Mesendoderm (in vitro differentiated cells): ENCODE measurements at regions not wholly inside any gene's neighbourhood (a gene's known extent, or its start where the extent isn't known, plus 50 kb on each side); places are given as distances from the start of the nearest gene placed in this dataset.

Experiments
- DNase-seq: peaks from one replicate; pipeline ENCODE4 v3.0.0; 2013
- H2AK5ac ChIP-seq: 2 replicates; pipeline ENCODE4 v1.6.1; 2013; ENCODE audit warnings: low read length, inconsistent platforms
- H2BK120ac ChIP-seq: 2 replicates; pipeline ENCODE4 v1.6.1; 2013; ENCODE audit warnings: low read depth, mild to moderate bottlenecking, low read length, moderate library complexity, mixed read lengths
- H2BK15ac ChIP-seq: replicated peaks from 2 replicates; pipeline ENCODE4 v1.6.1; 2013; ENCODE audit warnings: low read depth, mild to moderate bottlenecking, moderate library complexity
- H2BK5ac ChIP-seq: 2 replicates; pipeline ENCODE4 v1.6.1; 2013; ENCODE audit warnings: low read length, inconsistent platforms
- H3K18ac ChIP-seq: 2 replicates; pipeline ENCODE4 v1.6.1; 2013; ENCODE audit warnings: mild to moderate bottlenecking, low read length, mixed read lengths
- H3K23ac ChIP-seq: one replicate; pipeline ENCODE4 v1.6.1; 2013; ENCODE audit warnings: low read length
- H3K27ac ChIP-seq: 2 replicates; pipeline ENCODE4 v1.5.1; 2013; ENCODE audit warnings: low read depth, mild to moderate bottlenecking, inconsistent platforms, low read length, moderate library complexity
- H3K27me3 ChIP-seq: 2 replicates; pipeline ENCODE4 v1.6.1; 2013; ENCODE audit warnings: low read length, control low read depth, mild to moderate bottlenecking, inconsistent platforms; ENCODE audit not compliant: insufficient read depth, poor library complexity
- H3K36me3 ChIP-seq: 2 replicates; pipeline ENCODE4 v1.6.1; 2013; ENCODE audit warnings: low read length, inconsistent platforms; ENCODE audit not compliant: control insufficient read depth, insufficient read depth
- H3K4ac ChIP-seq: one replicate; pipeline ENCODE4 v1.6.1; 2013; ENCODE audit warnings: low read depth, mild to moderate bottlenecking, low read length, moderate library complexity
- H3K4me1 ChIP-seq: 2 replicates; pipeline ENCODE4 v1.6.1; 2013; ENCODE audit warnings: low read depth, low read length, inconsistent platforms; ENCODE audit not compliant: control insufficient read depth
- H3K4me2 ChIP-seq: 2 replicates; pipeline ENCODE4 v1.6.1; 2013; ENCODE audit warnings: low read length
- H3K4me3 ChIP-seq: 2 replicates; pipeline ENCODE4 v1.5.1; 2013; ENCODE audit warnings: mild to moderate bottlenecking, low read length
- H3K56ac ChIP-seq: one replicate; pipeline ENCODE4 v1.6.1; 2013; ENCODE audit warnings: low read length
- H3K79me1 ChIP-seq: 2 replicates; pipeline ENCODE4 v1.6.1; 2013; ENCODE audit warnings: low read length, inconsistent platforms
- H3K79me2 ChIP-seq: 2 replicates; pipeline ENCODE4 v1.6.1; 2013; ENCODE audit warnings: mild to moderate bottlenecking, low read length; ENCODE audit not compliant: control insufficient read depth, insufficient read depth
- H3K9ac ChIP-seq: 2 replicates; pipeline ENCODE4 v1.6.1; 2013; ENCODE audit warnings: low read length, inconsistent platforms
- H4K5ac ChIP-seq: one replicate; pipeline ENCODE4 v1.6.1; 2013; ENCODE audit warnings: low read length
- H4K8ac ChIP-seq: one replicate; pipeline ENCODE4 v1.6.1; 2013; ENCODE audit warnings: low read depth, mild to moderate bottlenecking, control low read depth, low read length, moderate library complexity
- WGBS: extraction: QIAGEN DNeasy Blood & Tissue Kit; methylation state at CpG from one replicate; pipeline ENCODE4 v1.1.7; 2013; ENCODE audit warnings: low lambda C conversion rate, missing lambda C conversion rate; ENCODE audit not compliant: insufficient coverage; ENCODE audit errors: extremely low coverage; 5-methylcytosine and 5-hydroxymethylcytosine counted together

- Histone ChIP-seq H3K36me3 (no peaks in the 10 kb centered on the region), H3K18ac (no peak overlapping the region), H2BK120ac (no peak overlapping the region), H2BK15ac (no peak overlapping the region), H2AK5ac (no peak overlapping the region), H3K79me1 (no peaks in the 10 kb centered on the region), H4K5ac (no peak overlapping the region), H4K8ac (no peak overlapping the region), H3K79me2 (no peaks in the 10 kb centered on the region), H3K27me3 (no peaks in the 10 kb centered on the region), H2BK5ac (no peak overlapping the region), H3K9ac (no peak overlapping the region), H3K4me3 (no peak overlapping the region), H3K23ac (no peak overlapping the region), H3K27ac (no peak overlapping the region), H3K56ac (no peak overlapping the region), H3K4me1 (no peaks in the 10 kb centered on the region), H3K4me2 (no peak overlapping the region), H3K4ac (no peak overlapping the region)
- no CpG with 5 or more reads among the region's 7 CpGs for WGBS
- no peak for DNase-seq
These were observed 457.0 kb upstream of the CDH5 start for GRCh38 chr16:65909310-65910050.

- H3K27ac ChIP-seq = no peak overlapping the region
- H3K23ac ChIP-seq = no peak overlapping the region
- H3K79me1 ChIP-seq = no peaks in the 10 kb centered on the region
- no peak overlapping the region for H2BK15ac ChIP-seq
- H3K4me1 ChIP-seq = no peaks in the 10 kb centered on the region
- no peak overlapping the region for H3K18ac ChIP-seq
- no peak overlapping the region for H3K4me3 ChIP-seq
- no peak overlapping the region for H4K5ac ChIP-seq
- H3K4ac ChIP-seq = no peak overlapping the region
- no peak overlapping the region for H3K4me2 ChIP-seq
- H4K8ac ChIP-seq = no peak overlapping the region
- no CpG with 5 or more reads among the region's 3 CpGs for WGBS
- H2BK5ac ChIP-seq = no peak overlapping the region
- no peaks in the 10 kb centered on the region for H3K79me2 ChIP-seq
- H3K27me3 ChIP-seq = no peaks in the 10 kb centered on the region
- H2AK5ac ChIP-seq = no peak overlapping the region
- H2BK120ac ChIP-seq = no peak overlapping the region
- H3K56ac ChIP-seq = no peak overlapping the region
- no peak overlapping the region for H3K9ac ChIP-seq
- H3K36me3 ChIP-seq = no peaks in the 10 kb centered on the region
- peak; percentile 33 for DNase-seq
These were observed 457.9 kb upstream of the CDH5 start for GRCh38 chr16:65908568-65908967.

GRCh38 chr16:65905331-65905730, 461.2 kb upstream of the CDH5 start:
- Histone ChIP-seq H3K18ac (no peak overlapping the region), H3K9ac (no peak overlapping the region), H2AK5ac (no peak overlapping the region), H3K56ac (no peak overlapping the region), H3K4me2 (no peak overlapping the region), H3K79me1 (no peaks in the 10 kb centered on the region), H3K4me1 (no peaks in the 10 kb centered on the region), H3K79me2 (no peaks in the 10 kb centered on the region), H3K36me3 (no peaks in the 10 kb centered on the region), H3K4ac (no peak overlapping the region), H3K23ac (no peak overlapping the region), H3K27ac (no peak overlapping the region), H2BK15ac (no peak overlapping the region), H2BK5ac (no peak overlapping the region), H3K27me3 (no peaks in the 10 kb centered on the region), H3K4me3 (no peak overlapping the region), H2BK120ac (no peak overlapping the region), H4K8ac (no peak overlapping the region), H4K5ac (no peak overlapping the region)
- DNase-seq = no peak
- no CpG with 5 or more reads among the region's 3 CpGs for WGBS

- H3K4ac ChIP-seq = no peak overlapping the region
- H2BK5ac ChIP-seq = no peak overlapping the region
- no peaks in the 10 kb centered on the region for H3K4me1 ChIP-seq
- no peak overlapping the region for H4K8ac ChIP-seq
- no peak overlapping the region for H3K27ac ChIP-seq
- H4K5ac ChIP-seq = no peak overlapping the region
- H3K4me2 ChIP-seq = no peak overlapping the region
- H3K4me3 ChIP-seq = no peak overlapping the region
- no peak overlapping the region for H3K56ac ChIP-seq
- no peak overlapping the region for H3K9ac ChIP-seq
- no peak overlapping the region for H2BK120ac ChIP-seq
- no peaks in the 10 kb centered on the region for H3K36me3 ChIP-seq
- H3K79me1 ChIP-seq = no peaks in the 10 kb centered on the region
- no peaks in the 10 kb centered on the region for H3K79me2 ChIP-seq
- WGBS = no CpG with 5 or more reads among the region's 6 CpGs
- H2AK5ac ChIP-seq = no peak overlapping the region
- no peak for DNase-seq
- no peak overlapping the region for H3K18ac ChIP-seq
- no peak overlapping the region for H2BK15ac ChIP-seq
- no peak overlapping the region for H3K23ac ChIP-seq
- no peaks in the 10 kb centered on the region for H3K27me3 ChIP-seq
These were observed 469.9 kb upstream of the CDH5 start for GRCh38 chr16:65896448-65897153.

GRCh38 chr16:65895906-65896305, 470.6 kb upstream of the CDH5 start:
- no peak overlapping the region for H4K5ac ChIP-seq
- no peaks in the 10 kb centered on the region for H3K79me1 ChIP-seq
- WGBS = no CpG with 5 or more reads among the region's 1 CpG

More at GRCh38 chr16:65895906-65896305, 470.6 kb upstream of the CDH5 start:
- Histone ChIP-seq H3K27ac (no peak overlapping the region), H2BK15ac (no peak overlapping the region), H3K4me2 (no peak overlapping the region), H3K36me3 (no peaks in the 10 kb centered on the region), H3K23ac (no peak overlapping the region), H2AK5ac (no peak overlapping the region), H3K27me3 (no peaks in the 10 kb centered on the region), H4K8ac (no peak overlapping the region), H3K9ac (no peak overlapping the region), H3K4me1 (no peaks in the 10 kb centered on the region), H3K56ac (no peak overlapping the region), H3K4ac (no peak overlapping the region), H2BK5ac (no peak overlapping the region), H3K18ac (no peak overlapping the region), H2BK120ac (no peak overlapping the region), H3K79me2 (no peaks in the 10 kb centered on the region), H3K4me3 (no peak overlapping the region)
- no peak for DNase-seq
